Panc1 (cell line): ENCODE measurements at regions not wholly inside any gene's neighbourhood (a gene's known extent, or its start where the extent isn't known, plus 50 kb on each side); places are given as distances from the start of the nearest gene placed in this dataset.

Experiments used
- ATAC-seq: fragments of 200-7000 bp; cut with Tn5 transposase; 2 replicates; pipeline ENCODE4 v1.9.1; 2020; ENCODE audit warnings: mild to moderate bottlenecking, moderate library complexity
- BruUV-seq: library from RNA; stranded (reverse); fragments of 400-500 nt; replicated peaks from 2 replicates; lab custom pipeline; 2021; lab: Mats Ljungman, UMichigan
- CTCF ChIA-PET: fragments of 300-600 bp; sonication (Branson Sonifier 250); formaldehyde crosslinking; loops from one replicate; lab custom pipeline; 2022; ENCODE audit warnings: antibody characterized with exemption; lab: Charles Lee
- POLR2A ChIA-PET: fragments of 300-600 bp; sonication (Branson Sonifier 250); formaldehyde crosslinking; loops from one replicate; lab custom pipeline; 2022; ENCODE audit warnings: antibody characterized with exemption; lab: Charles Lee
- DNase-seq: peaks from one replicate; pipeline ENCODE4 v3.0.0-alpha.2; 2010; ENCODE audit warnings: low read depth, low spot score
- H3K27ac ChIP-seq: 2 replicates; pipeline ENCODE4 v1.5.1; 2011; ENCODE audit warnings: mild to moderate bottlenecking, low read length, inconsistent platforms
- H3K27me3 ChIP-seq: fragments of 200-500 bp; sonication (Bioruptor generic); 2 replicates; pipeline ENCODE4 v1.6.0; 2014; ENCODE audit warnings: low read length, inconsistent platforms; ENCODE audit not compliant: control insufficient read depth, insufficient read depth
- H3K36me3 ChIP-seq: fragments of 200-500 bp; sonication (Bioruptor generic); 2 replicates; pipeline ENCODE4 v1.5.1; 2014; ENCODE audit warnings: inconsistent platforms, mild to moderate bottlenecking, low read length, moderate library complexity; ENCODE audit not compliant: control insufficient read depth, insufficient read depth
- H3K4me1 ChIP-seq: 2 replicates; pipeline ENCODE4 v1.5.1; 2011; ENCODE audit warnings: inconsistent platforms, mild to moderate bottlenecking, low read length, moderate library complexity; ENCODE audit not compliant: control insufficient read depth, insufficient read depth
- H3K4me3 ChIP-seq, 2 experiments: 2 replicates each; pipeline ENCODE4 v1.5.1; 2011 to 2012; ENCODE audit warnings: low read depth in 2 of 2, low read length in 2 of 2, mild to moderate bottlenecking in 2 of 2, inconsistent platforms in 1 of 2, moderate library complexity in 1 of 2
- H3K9me3 ChIP-seq: fragments of 200-500 bp; sonication (Bioruptor generic); 2 replicates; pipeline ENCODE4 v1.5.1; 2014; ENCODE audit warnings: low read depth, mild to moderate bottlenecking, inconsistent platforms, low read length, moderate library complexity; ENCODE audit not compliant: control insufficient read depth, insufficient read depth
- POLR2AphosphoS5 ChIP-seq: IDR thresholded peaks from 2 replicates; pipeline ENCODE4 v1.6.1; 2012; ENCODE audit warnings: mild to moderate bottlenecking, low read depth, low read length, moderate library complexity
- REST ChIP-seq, 2 experiments: IDR thresholded peaks; 2 replicates each; pipeline ENCODE4 v1.6.1; 2011 to 2012; ENCODE audit warnings: low read depth in 2 of 2, control low read depth in 1 of 2, low read length in 1 of 2, mild to moderate bottlenecking in 1 of 2, moderate library complexity in 1 of 2; ENCODE audit not compliant: insufficient read depth in 1 of 2
- SIN3A ChIP-seq: IDR thresholded peaks from 2 replicates; pipeline ENCODE4 v1.6.1; 2012; ENCODE audit warnings: low read depth, mild to moderate bottlenecking, low read length, moderate library complexity, borderline replicate concordance; ENCODE audit not compliant: insufficient read depth
- TCF7L2 ChIP-seq: IDR thresholded peaks from 2 replicates; pipeline ENCODE4 v1.6.1; 2011; ENCODE audit warnings: mild to moderate bottlenecking, low read depth, low read length, inconsistent platforms
- in situ Hi-C: cut with HindIII; loops from 2 replicates; pipeline ENCODE4 v1.10.0; 2016; ENCODE audit warnings: low sequenced_read_pairs, low pct_unique_long_range_greater_than_20kb
- intact Hi-C: fragments of 100-400 bp; cut with micrococcal nuclease; formaldehyde crosslinking; loops from one replicate; pipeline ENCODE4 v1.10.0; 2022; ENCODE audit not compliant: unreplicated experiment
- TF ChIP-seq, protein P1 (sequence below): fragments of 450-650 bp; IDR thresholded peaks from 2 replicates; pipeline ENCODE4 v1.5.1; 2017; ENCODE audit warnings: mild to moderate bottlenecking

- Histone ChIP-seq H3K4me1 (no peaks in the 10 kb centered on the region), H3K4me3 (no peak overlapping the region), H3K36me3 (no peaks in the 10 kb centered on the region), H3K27ac (no peak overlapping the region), H3K27me3 (peaks cover 2% of the 10 kb centered on the region), H3K9me3 (no peaks in the 10 kb centered on the region)
- in situ Hi-C loops (no loop called here), intact Hi-C loops (no loop called here)
- DNase-seq (no peak), ATAC-seq (no peak)
- POLR2A ChIA-PET: no interaction called here
- TF ChIP-seq SIN3A (no peak), TCF7L2 (no peak), REST (IDR thresholded peaks at IDR 0.05; ENCODE audit: insufficient read depth in 1 of 2, low read depth in 2 of 2, low read length in 1 of 2) (no peak), POLR2AphosphoS5 (no peak)
- TF ChIP-seq, protein P1, sequence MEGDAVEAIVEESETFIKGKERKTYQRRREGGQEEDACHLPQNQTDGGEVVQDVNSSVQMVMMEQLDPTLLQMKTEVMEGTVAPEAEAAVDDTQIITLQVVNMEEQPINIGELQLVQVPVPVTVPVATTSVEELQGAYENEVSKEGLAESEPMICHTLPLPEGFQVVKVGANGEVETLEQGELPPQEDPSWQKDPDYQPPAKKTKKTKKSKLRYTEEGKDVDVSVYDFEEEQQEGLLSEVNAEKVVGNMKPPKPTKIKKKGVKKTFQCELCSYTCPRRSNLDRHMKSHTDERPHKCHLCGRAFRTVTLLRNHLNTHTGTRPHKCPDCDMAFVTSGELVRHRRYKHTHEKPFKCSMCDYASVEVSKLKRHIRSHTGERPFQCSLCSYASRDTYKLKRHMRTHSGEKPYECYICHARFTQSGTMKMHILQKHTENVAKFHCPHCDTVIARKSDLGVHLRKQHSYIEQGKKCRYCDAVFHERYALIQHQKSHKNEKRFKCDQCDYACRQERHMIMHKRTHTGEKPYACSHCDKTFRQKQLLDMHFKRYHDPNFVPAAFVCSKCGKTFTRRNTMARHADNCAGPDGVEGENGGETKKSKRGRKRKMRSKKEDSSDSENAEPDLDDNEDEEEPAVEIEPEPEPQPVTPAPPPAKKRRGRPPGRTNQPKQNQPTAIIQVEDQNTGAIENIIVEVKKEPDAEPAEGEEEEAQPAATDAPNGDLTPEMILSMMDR: no peak
- CTCF ChIA-PET: no interaction called here
- no TSS peak for BruUV-seq
Measured at GRCh38 chr1:233725423-233725822, 111.5 kb downstream of the KCNK1 start.

DNA sequence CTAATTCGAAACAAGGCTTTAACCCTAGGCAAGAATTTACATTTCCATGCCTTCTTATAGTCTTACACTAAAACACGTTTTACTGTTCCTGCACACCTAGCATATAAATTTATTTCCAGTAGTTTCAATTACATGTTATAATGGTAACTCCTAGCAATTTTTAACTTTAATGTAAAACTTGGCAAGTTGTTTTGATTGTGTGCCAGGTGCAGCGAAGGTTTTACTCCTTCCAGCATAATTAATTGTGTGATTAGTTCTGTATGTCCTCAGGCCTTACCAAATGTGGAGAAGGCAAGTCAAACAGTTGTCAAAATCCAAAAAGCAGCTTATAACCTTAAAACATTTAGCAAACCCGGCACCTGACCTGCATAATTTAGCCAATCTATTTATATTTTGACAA lies 114.8 kb downstream of the KCNK1 start:
- intact Hi-C loops (no loop called here), in situ Hi-C loops (no loop called here)
- ATAC-seq (no peak), DNase-seq (no peak)
- H3K27ac ChIP-seq: no peak overlapping the region
- H3K27me3 ChIP-seq: peaks cover 2% of the 10 kb centered on the region; the same call in 1 of the 2 replicates
- no peaks in the 10 kb centered on the region for H3K36me3 ChIP-seq
- no peak overlapping the region for H3K4me3 ChIP-seq
- CTCF ChIA-PET: no interaction called here
- POLR2A ChIA-PET: no interaction called here
- no peaks in the 10 kb centered on the region for H3K9me3 ChIP-seq
- no peaks in the 10 kb centered on the region for H3K4me1 ChIP-seq
- BruUV-seq: no TSS peak
- TF ChIP-seq TCF7L2: no peak
- no peak for TF ChIP-seq SIN3A
- TF ChIP-seq REST (IDR thresholded peaks at IDR 0.05; ENCODE audit: insufficient read depth in 1 of 2, low read depth in 2 of 2, low read length in 1 of 2): no peak
- TF ChIP-seq, protein P1: no peak
- TF ChIP-seq POLR2AphosphoS5: no peak
